ENCODE measurements at regions not wholly inside any gene's neighbourhood (a gene's known extent, or its start where the extent isn't known, plus 50 kb on each side); places are given as distances from the start of the nearest gene placed in this dataset.

DNA sequence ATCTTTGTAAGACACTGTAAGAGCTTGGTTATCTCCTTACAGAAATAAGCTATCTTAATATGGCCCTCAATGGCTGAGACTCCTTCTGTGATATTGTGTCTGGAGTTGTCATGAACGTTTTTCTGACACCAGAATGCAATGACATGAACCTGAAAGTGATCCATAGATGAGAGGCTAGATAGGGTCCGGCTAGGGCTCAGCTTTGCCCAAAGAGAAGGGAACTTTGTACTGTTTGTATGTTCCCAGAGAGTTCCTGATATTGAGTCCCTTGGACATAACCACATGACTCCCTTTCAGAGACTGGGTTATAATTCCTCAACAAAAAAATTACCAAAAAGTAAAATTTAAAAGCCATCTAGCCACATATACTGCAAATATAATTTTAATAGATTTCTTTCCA, 575.8 kb upstream of the CLINT1 start:
- TF ChIP-seq, protein P1, sequence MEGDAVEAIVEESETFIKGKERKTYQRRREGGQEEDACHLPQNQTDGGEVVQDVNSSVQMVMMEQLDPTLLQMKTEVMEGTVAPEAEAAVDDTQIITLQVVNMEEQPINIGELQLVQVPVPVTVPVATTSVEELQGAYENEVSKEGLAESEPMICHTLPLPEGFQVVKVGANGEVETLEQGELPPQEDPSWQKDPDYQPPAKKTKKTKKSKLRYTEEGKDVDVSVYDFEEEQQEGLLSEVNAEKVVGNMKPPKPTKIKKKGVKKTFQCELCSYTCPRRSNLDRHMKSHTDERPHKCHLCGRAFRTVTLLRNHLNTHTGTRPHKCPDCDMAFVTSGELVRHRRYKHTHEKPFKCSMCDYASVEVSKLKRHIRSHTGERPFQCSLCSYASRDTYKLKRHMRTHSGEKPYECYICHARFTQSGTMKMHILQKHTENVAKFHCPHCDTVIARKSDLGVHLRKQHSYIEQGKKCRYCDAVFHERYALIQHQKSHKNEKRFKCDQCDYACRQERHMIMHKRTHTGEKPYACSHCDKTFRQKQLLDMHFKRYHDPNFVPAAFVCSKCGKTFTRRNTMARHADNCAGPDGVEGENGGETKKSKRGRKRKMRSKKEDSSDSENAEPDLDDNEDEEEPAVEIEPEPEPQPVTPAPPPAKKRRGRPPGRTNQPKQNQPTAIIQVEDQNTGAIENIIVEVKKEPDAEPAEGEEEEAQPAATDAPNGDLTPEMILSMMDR (conservative IDR thresholded peaks at IDR 0.05), result no peak
- TF ChIP-seq EZH2 (IDR thresholded peaks at IDR 0.05; ENCODE audit: low read depth), result no peak
